ENCODE measurements at regions not wholly inside any gene's neighbourhood (a gene's known extent, or its start where the extent isn't known, plus 50 kb on each side); places are given as distances from the start of the nearest gene placed in this dataset.

GRCh38 chr2:176664478-176664877 lies 395.2 kb downstream of the MTX2 start:
- BruUV-seq (replicated peaks), result no TSS peak
- Histone ChIP-seq H3K4me3 (ENCODE audit: low read depth in 2 of 2, low read length in 2 of 2) (no peak overlapping the region), H3K9me3 (ENCODE audit: control insufficient read depth, insufficient read depth, low read depth, low read length) (no peaks in the 10 kb centered on the region), H3K4me1 (ENCODE audit: control insufficient read depth, insufficient read depth, low read length) (no peaks in the 10 kb centered on the region), H3K27me3 (ENCODE audit: control insufficient read depth, insufficient read depth, low read length) (peaks cover 2% of the 10 kb centered on the region; the same call in 1 of the 2 replicates), H3K36me3 (ENCODE audit: control insufficient read depth, insufficient read depth, low read length) (no peaks in the 10 kb centered on the region), H3K27ac (ENCODE audit: low read length) (no peak overlapping the region)
- in situ Hi-C loops (cut with HindIII; ENCODE audit: low pct_unique_long_range_greater_than_20kb, low sequenced_read_pairs), result no loop called here
- no peak for TF ChIP-seq REST (IDR thresholded peaks at IDR 0.05; ENCODE audit: insufficient read depth in 1 of 2, low read depth in 2 of 2, low read length in 1 of 2)
- no peak for TF ChIP-seq POLR2AphosphoS5 (IDR thresholded peaks at IDR 0.05; ENCODE audit: low read depth, low read length)
- no peak for TF ChIP-seq TCF7L2 (IDR thresholded peaks at IDR 0.05; ENCODE audit: low read depth, low read length)
- no peak for TF ChIP-seq CTCF (IDR thresholded peaks at IDR 0.05)
- no peak for TF ChIP-seq SIN3A (IDR thresholded peaks at IDR 0.05; ENCODE audit: borderline replicate concordance, insufficient read depth, low read depth, low read length)
- DNase-seq (ENCODE audit: low read depth, low spot score) (no peak), ATAC-seq (no peak)
- POLR2A ChIA-PET, result no interaction called here
- CTCF ChIA-PET, result no interaction called here
- intact Hi-C loops (cut with micrococcal nuclease; ENCODE audit: unreplicated experiment), result no loop called here

- Histone ChIP-seq H3K4me1 (ENCODE audit: control insufficient read depth, insufficient read depth, low read length) (no peaks in the 10 kb centered on the region), H3K4me3 (ENCODE audit: low read depth in 2 of 2, low read length in 2 of 2) (no peak overlapping the region), H3K27ac (ENCODE audit: low read length) (no peak overlapping the region), H3K36me3 (ENCODE audit: control insufficient read depth, insufficient read depth, low read length) (no peaks in the 10 kb centered on the region), H3K27me3 (ENCODE audit: control insufficient read depth, insufficient read depth, low read length) (peaks cover 2% of the 10 kb centered on the region; the same call in 1 of the 2 replicates), H3K9me3 (ENCODE audit: control insufficient read depth, insufficient read depth, low read depth, low read length) (no peaks in the 10 kb centered on the region)
- intact Hi-C loops (cut with micrococcal nuclease; ENCODE audit: unreplicated experiment), result no loop called here
- no peak for TF ChIP-seq POLR2AphosphoS5 (IDR thresholded peaks at IDR 0.05; ENCODE audit: low read depth, low read length)
- no peak for TF ChIP-seq TCF7L2 (IDR thresholded peaks at IDR 0.05; ENCODE audit: low read depth, low read length)
- TF ChIP-seq CTCF (IDR thresholded peaks at IDR 0.05), result no peak
- no peak for TF ChIP-seq REST (IDR thresholded peaks at IDR 0.05; ENCODE audit: insufficient read depth in 1 of 2, low read depth in 2 of 2, low read length in 1 of 2)
- TF ChIP-seq SIN3A (IDR thresholded peaks at IDR 0.05; ENCODE audit: borderline replicate concordance, insufficient read depth, low read depth, low read length), result no peak
- in situ Hi-C loops (cut with HindIII; ENCODE audit: low pct_unique_long_range_greater_than_20kb, low sequenced_read_pairs), result no loop called here
- ChIA-PET POLR2A (no interaction called here), CTCF (interaction anchor here (0.5 to 0.6 kb wide), 2 partner anchors 13 to 38 kb away, joined by 4 read pairs; no protein-coding TSS in a partner anchor)
- DNase-seq (ENCODE audit: low read depth, low spot score) (no peak), ATAC-seq (no peak)
- BruUV-seq (replicated peaks), result no TSS peak
These were observed 395.8 kb downstream of the MTX2 start for GRCh38 chr2:176665086-176665485.
